Amygdala (tissue), 56 donors: ENCODE measurements at regions not wholly inside any gene's neighbourhood (a gene's known extent, or its start where the extent isn't known, plus 50 kb on each side); places are given as distances from the start of the nearest gene placed in this dataset.

Experiments used
- DNase-seq, 56 donors: peaks; one replicate each; lab custom pipeline; 2025; lab: John Stamatoyannopoulos, UW

DNA sequence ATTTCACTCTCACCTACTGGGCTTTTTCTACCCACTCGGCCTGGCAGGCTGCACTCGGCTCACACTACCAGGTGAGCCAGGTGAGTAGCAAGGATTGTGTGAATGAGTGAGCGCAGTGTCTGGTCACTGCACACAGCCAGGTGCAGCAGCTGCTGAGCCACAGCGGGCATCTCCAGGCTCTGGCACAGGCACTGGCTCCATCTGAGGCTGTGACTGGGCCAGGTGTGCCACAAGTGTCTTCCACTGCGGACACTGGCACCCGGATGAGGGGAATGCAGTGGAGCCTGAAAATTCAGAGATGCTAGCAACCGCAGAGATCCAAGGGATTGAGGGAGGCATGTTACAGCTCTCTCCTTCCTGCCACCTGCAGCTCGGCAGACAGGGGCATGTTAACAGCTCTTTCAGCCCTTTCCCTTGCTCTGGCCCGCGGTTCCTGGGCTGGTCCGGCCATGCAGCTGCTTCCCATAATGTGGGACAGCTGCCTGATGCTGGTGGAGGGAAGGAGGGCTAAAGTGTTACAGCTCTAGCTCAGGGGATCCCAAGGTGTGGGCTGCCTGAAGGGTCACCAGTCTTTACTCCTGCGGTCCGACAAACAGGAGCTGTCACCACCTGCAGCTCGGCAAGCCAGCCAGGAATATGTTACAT lies 1038.3 kb downstream of the AMY1C start:
- DNase-seq, result no peak

DNA sequence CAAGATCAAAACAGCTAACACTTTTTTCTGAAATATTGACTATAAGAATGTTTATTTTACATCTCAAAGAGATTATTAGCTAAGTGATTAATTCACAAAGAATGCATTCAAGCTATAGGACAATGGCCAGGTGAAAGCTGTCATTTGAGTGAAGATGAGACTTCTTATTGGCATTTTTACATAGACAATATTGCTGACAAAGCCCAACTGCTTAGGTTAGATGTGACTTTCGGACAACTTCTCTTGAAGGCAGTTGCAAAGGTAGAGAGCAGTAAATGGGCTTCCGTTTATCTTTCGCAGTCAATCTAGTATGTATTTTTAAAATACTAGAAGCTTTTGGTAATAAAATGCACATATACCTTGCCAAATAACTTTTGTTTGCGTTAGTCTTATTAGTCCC lies 1041.3 kb downstream of the AMY1C start:
- no peak for DNase-seq

DNA sequence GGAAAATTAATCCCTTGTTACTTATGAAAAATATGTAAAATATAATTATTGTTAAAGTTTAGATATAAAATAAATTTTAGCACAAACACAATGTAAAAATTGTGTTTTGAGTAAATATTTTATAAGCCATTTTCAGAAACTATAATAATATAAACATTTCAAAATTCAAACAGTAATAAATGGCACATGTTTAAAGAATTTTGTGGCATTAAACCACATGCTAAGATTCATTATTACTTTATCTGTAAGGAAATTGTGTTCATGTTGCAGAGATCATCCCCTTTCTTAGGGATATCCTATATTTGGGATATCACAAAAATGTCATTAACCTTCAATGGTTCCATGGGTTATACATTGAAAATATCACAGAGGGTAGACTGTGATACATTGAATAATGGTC lies 1044.3 kb downstream of the AMY1C start:
- no peak for DNase-seq

DNA sequence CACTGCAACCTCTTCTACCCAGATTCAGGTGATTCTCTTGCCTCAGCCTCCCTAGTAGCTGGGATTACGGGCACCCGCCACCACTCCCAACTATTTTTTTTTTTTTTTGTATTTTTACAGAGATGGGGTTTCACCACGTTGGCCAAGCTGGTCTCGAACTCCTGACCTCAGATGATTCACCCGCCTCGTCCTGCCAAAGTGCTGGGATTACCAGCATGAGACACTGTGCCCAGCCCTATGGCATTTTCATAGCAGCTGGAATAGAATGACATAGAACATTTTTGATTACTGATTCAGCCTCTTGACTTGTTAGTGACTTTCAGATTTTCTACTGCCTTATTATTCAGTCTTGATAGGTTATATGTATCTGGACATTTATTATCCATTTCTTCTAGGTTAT lies 1046.2 kb downstream of the AMY1C start:
- no peak for DNase-seq

DNA sequence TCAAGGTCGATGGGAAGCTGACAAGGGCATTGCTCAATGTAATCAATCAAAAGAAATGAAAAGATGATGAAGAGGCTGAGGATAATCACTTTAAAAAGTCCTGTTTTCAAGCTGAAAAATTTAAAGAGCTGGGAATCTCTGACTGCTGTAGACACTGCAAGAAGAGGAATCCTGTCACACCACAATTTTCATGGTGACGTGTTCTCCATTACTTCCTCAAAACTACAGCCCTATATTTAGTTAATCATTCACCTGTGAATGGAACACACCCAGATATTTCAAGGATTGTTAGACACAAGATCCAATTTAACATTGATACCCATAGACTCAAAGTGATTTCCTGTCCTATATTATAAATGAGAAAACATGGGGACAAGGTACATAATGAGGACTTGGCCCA lies 1048.3 kb downstream of the AMY1C start:
- DNase-seq, result no peak

DNA sequence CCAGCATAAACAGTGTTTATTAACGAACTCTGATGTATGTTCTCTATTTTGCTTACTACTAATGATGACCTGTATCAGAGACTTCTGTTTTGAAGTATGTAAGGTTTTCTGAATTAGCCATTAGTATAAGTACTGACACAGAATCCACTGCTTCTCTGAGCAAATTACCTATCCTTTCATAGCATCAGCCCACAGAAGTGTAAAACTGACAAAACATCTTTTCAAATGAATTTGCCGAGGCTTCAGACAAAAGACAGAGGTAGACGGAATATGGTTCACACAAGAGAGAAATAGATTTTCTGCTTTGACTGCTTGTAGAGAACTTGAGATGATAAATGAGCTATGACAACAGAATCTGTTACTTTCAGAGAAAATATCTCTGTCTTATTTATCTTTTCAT lies 1051.6 kb downstream of the AMY1C start:
- no peak for DNase-seq

DNA sequence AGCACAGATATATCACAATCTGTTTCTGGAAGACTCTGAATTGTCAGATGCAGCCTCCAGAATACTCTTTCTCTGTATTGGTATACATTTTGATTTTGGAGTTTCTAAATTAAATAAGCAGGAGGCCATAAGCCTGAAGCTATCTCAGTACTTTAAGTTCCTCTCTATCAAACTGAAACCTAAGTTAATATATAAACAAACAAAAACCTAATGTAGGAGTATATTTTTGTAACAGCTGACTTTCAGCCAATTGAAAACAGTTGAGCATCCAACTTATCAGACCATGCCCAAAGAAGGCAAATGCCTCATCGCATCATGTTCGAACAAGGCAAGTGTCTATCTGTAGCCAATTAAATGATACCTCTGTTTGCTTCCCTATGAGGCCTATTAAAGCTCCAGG lies 1054.4 kb downstream of the AMY1C start:
- no peak for DNase-seq

DNA sequence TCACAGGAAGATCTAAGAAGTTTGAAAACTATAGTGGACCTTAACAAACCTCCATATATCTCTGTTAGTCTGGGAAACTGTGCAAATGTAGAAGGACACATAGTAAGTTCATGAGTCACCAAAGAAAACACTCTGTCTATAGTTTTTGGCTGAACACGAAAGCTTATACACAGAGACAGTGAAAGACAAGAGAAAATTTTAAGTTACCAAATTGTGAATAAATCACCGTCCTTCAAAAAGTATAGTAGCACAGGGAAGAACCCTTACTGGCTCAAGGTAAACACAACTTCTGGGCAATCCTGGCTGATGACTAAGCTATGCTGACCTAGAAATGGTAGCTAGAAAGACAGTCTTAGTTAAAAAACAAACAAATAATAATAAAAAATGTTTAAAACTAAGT lies 1057.9 kb downstream of the AMY1C start:
- no peak for DNase-seq

DNA sequence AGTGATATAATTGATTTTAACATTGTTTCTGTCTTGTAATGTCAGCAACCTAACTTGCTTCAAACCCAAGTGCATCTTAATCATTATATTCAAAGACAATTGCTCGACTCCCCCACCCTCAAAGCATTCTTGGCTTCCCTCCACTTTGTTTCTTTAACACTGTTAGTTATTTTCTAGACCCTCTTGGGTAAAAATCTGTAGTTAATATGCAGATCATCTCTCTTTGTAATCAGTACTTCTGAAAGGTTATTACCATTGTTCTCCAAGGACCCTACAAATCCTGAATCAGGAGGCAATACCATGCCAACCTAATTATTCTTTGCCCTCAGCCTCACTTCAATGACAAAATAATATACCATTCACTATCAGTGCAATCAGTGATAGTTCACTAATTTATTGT lies 1075.7 kb downstream of the AMY1C start:
- DNase-seq, result no peak

DNA sequence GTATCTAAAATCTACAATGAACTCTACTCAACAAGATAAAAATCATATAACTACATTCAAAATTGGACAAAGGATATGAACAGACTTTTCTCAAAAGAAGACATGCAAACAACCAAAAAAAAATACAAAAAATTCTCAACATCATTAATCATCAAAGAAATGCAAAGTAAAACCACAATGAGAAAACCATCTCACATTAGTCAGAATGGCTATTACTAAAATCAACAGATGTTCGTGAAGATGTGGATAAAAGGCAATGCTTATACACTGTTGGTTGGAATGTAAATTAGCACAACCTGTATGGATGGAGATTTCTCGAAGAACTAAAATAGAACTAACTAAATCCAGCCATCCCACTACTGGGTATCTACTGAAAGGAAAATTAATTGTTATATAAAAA lies 1080.8 kb downstream of the AMY1C start:
- no peak for DNase-seq

DNA sequence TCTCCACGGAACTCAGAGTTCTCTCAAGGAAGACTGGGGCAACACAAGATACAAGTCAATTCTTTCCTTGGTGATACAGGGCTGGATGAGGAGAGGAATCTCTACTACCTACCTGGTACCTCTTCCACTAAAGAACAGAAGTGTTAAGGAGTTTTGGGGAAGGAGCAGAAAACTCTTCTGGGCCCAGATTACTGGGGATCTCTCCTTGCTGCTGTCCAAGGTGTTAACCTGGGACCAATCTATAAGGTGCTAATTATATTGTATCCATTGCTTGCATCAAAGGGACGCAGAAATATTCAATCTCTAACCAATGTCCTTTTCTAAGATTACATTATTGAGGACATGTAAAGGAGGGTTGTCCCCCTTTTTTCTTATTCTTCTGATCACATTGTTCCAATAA lies 1102.5 kb downstream of the AMY1C start:
- no peak for DNase-seq

DNA sequence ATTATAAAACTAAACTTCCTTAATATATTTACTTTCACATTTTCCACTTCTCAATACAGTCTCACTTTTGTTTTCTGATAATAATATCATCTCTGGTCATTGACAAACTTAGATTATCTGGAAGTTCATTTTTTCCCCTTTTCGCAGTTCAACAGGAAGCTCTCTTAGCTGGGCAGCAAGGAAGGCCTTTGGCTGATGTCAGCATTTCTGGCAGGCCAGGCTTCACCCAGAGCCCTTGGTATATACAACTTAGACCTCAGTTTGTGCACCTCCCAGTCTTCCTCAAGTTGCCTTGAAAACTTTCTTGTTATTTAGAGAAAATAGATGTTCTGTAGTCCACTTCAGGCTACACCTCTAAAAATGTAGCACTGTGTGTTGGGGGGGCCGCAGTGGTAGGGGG lies 1103.6 kb downstream of the AMY1C start:
- DNase-seq, result no peak

DNA sequence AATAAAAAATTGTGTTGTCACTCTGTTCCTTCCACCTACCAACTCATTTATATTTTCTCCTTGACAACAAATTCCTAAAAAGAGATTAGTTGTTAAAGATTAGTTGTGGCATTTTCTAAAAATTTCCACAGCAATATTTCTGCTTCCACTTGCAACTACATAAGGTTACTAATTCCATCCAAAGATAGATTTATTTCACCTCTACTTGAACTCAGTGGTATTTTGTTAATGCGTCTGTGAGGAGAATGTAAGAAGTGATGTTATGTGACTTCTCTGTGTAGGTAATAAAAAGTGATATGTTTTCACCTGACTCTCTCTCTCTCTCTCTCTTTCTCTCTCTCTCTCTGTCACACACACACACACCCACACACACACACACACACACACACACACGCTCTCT lies 1104.8 kb downstream of the AMY1C start:
- DNase-seq, result no peak

DNA sequence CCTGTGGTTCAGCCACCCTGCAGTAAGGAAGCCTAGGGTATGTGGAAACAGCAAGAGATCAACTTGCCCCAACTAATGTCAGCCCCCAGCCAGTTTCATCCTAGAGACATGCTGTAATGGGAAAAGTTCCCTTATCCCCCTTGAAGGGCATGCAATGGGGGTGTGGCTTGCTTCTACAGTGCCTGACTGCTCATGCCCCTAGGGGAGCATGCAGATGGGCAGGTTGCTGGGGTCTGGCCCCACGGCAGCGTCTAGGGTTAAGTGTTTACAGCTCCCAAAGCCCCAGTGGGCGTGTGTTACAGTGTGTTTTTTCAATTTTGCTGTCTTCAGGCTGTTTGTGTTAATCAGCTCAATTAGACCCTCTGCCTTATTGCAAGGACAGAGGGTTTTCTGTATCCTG lies 1105.9 kb downstream of the AMY1C start:
- DNase-seq, result no peak

DNA sequence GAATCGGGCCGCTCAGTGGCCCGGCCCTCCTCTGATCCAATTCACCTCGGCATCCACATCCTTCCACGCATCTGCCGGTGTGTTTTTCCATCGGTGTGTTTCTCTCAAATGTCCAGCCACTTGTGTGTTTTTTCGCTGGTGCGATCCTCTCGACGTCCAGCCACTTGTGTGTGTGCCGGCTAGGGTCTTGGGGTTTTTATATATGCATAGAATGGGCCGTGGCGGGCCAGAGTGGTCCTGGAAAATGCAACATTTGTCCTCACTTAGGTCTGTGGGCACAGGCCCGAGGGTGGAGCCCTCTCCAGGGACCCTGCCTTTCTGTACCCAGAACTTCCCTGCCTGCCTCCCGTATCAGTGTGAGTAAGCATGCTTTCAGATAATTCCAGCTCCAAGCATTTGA lies 1106.4 kb downstream of the AMY1C start:
- DNase-seq, result no peak

DNA sequence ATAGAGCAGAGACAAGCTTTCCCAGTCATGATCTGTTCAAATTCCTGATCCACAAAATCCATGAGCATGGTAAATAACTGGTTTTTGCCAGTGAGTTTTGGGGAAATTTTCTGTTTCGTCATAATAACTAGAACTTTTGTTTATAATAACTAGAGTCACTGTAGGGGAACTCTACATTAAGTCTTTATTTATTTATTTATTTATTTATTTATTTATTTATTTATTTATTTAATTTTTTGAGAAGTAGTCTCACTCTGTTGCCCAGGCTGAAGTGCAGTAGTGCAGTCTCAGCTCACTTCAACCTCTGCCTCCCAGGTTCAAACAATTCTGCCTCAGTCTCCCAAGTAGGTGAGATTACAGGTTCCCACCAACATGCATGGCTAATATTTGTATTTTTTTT lies 1106.8 kb downstream of the AMY1C start:
- DNase-seq, result no peak

DNA sequence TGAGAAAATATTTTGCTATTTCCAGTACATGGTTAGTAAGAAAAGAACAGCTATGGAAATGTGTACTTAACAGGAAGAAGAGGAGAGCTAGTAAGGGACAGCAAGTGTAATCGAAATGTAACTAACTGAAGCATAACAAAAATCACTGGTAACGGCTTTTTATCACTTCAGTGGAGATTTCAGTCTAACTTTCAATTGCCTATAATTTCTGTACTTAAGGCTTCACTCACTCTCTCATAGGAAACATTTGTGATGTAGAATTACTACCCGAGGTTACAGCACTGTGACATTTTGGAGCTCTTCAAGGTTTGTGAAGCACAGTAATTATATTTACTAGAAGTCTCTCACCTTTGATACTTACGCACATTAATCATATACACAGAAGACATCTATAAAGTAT lies 1119.1 kb downstream of the AMY1C start:
- no peak for DNase-seq

DNA sequence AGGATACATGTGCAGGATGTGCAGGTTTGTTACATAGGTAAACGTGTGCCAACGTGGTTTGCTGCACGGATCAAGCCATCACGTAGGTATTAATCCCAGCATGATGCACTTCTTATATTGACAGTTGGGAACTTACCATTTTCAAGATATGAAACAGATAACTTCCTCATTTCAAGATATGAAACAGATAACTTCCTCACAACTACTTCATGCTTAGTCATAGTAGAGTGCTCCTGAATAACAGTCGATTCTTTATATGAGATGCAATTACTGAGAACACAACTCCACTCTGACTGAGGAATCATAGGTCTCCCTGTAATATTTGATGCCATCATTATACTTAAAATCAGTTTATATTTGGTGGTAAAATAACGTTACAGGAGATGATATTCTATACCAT lies 1124.3 kb downstream of the AMY1C start:
- no peak for DNase-seq

DNA sequence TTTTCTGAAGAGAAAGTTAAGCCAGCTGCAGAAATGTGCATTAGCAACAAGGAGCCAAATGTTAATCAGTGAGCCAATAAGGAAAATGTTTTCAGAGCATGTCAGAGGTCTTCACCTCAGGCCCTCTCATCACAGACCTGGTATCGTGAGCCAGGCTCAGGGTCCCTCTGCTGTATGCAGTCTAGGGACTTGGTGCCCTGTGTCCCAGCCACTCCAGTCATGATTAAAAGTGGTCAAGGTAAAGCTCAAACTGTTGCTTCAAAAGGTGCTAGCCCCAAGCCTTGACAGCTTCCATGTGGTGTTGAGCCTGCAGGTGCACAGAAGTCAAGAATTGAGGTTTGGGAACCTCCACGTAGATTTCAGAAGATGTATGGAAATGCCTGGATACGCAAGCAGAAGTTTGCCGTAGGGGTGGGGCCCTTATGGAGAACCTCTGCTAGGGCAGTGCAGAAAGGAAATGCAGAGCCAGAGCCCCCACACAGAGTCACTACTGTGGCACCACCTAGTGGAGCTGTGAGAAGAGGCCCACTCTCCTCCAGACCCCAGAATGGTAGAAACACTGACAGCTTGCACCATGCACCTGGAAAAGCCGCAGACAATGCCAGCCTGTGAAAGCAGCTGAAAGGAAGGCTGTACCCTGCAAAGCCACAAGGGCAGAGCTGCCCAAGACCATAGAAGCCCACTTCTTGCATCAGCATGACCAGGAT lies 1128.7 kb downstream of the AMY1C start:
- DNase-seq, result no peak

DNA sequence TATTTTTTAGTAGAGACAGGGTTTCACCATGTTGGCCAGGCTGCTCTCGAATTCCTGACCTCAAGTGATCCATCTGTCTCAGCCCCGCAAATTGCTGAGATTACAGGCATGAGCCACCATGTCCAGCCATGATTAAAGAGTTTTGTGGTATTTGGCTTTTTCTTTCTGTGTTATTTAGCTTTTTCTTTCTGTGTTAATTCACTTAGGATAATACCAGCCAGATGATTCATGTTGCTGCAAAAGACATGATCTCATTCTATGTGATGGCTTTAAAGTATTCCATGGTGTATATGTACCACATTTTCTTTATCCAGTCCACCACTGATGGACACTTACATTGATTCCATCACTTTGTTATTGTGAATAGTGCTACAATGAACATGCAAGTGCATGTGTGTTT lies 1135.2 kb downstream of the AMY1C start:
- no peak for DNase-seq

DNA sequence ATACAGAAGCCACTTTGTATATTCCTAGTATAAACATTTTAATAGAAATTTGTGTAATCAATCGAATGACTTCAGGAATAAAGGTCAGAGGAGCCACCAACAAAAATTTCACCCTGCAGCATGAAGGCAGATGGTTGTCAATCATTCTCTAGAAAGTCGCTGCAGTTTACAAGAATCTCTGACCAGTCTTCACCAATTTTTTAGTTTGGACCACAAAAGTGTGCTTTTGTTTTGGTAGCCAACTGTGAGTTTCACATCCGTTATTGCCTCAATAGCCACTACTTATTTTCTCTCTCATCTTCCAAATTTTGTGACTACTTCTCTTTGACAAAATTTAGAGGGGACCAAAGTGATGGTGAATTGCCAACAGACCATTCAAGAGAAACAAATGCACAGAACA lies 1155.6 kb downstream of the AMY1C start:
- DNase-seq, result no peak

DNA sequence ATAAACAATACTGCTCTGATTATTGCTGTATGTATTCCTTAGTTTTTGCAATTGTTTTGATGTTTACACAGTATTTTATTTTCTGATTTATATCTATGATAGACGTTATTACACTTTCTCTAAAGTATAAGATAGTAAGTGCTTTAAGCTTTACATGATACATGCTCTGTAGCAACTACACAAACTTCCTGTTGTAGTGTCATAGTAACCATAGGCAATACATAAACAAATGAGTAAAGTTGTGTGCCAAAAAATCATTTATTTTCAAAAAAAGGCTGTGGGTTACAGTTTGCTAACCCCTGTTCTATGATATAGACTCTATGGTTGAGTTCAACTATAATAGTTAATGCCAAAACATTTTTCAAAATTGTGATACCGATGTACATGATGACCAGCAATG lies 1156.4 kb downstream of the AMY1C start:
- DNase-seq, result no peak

DNA sequence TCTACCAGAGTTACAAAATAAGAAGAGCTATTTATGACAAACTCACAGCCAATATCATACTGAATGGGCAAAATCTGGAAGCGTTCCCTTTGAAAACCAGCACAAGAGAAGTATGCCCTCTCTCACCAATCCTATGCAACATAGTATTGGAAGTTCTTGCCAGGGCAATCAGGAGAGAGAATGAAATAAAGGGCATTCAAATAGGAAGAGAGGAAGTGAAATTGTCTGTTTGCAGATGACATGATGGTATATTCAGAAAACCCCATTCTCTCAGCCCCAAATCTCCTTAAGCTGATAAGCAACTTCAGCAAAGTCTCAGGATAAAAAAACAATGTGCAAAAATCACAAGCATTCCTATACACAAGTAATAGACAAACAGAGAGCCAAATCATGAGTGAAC lies 1169.5 kb downstream of the AMY1C start:
- no peak for DNase-seq
